Testis (tissue), 2 donors: ENCODE measurements at regions not wholly inside any gene's neighbourhood (a gene's known extent, or its start where the extent isn't known, plus 50 kb on each side); places are given as distances from the start of the nearest gene placed in this dataset.

ENCODE experiments used
- DNase-seq: peaks from one replicate; pipeline ENCODE4 v3.0.0-alpha.2; 2019
- H3K27ac ChIP-seq, 2 donors: fragments of 200-600 bp; sonication (generic); one replicate each; pipeline ENCODE4 v1.5.1; 2019
- H3K27me3 ChIP-seq: fragments of 200-600 bp; sonication (generic); one replicate; pipeline ENCODE4 v1.5.1; 2019
- H3K36me3 ChIP-seq: fragments of 200-600 bp; sonication (generic); one replicate; pipeline ENCODE4 v1.5.1; 2017; ENCODE audit warnings: low read depth; ENCODE audit errors: missing control alignments
- H3K4me1 ChIP-seq: fragments of 200-600 bp; sonication (generic); one replicate; pipeline ENCODE4 v1.5.1; 2019
- H3K4me3 ChIP-seq, 2 donors: fragments of 200-600 bp; sonication (generic); one replicate each; pipeline ENCODE4 v1.5.1; 2017 to 2019
- H3K9me3 ChIP-seq: fragments of 200-600 bp; sonication (generic); one replicate; pipeline ENCODE4 v1.5.1; 2017
- CTCF ChIP-seq, 3 experiments: fragments of 450-650 bp in 2 of 3; fragments of 200-600 bp in 1 of 3; sonication (generic) in 1 of 3; IDR thresholded peaks; one replicate each; pipeline ENCODE4 v1.5.1; 2016 to 2019; ENCODE audit warnings: antibody characterized with exemption in 3 of 3, mild to moderate bottlenecking in 2 of 3, moderate library complexity in 1 of 3
- POLR2A ChIP-seq: fragments of 450-650 bp; IDR thresholded peaks from one replicate; pipeline ENCODE4 v1.6.1; 2017; ENCODE audit warnings: antibody characterized with exemption, mild to moderate bottlenecking, moderate library complexity
- WGBS, 2 donors: methylation state at CpG; one replicate each; pipeline ENCODE4 v1.1.5; 2018; 5-methylcytosine and 5-hydroxymethylcytosine counted together
- intact Hi-C: fragments of 100-400 bp; cut with DNase I; formaldehyde crosslinking; loops from one replicate; pipeline ENCODE4 v1.15.1; 2023; ENCODE audit warnings: low total_unique reads

- Histone ChIP-seq H3K4me1 (peaks cover 41% of the 10 kb centered on the region), H3K4me3 (no peak overlapping the region), H3K9me3 (no peaks in the 10 kb centered on the region), H3K27me3 (no peaks in the 10 kb centered on the region), H3K36me3 (no peaks in the 10 kb centered on the region), H3K27ac (no peak overlapping the region)
- WGBS, 2 donors = 74 to 86% methylated on average over 3 of the region's 3 CpGs
- TF ChIP-seq POLR2A = no peak
- no peak for TF ChIP-seq CTCF (IDR thresholded peaks at IDR 0.05)
- intact Hi-C loops = no loop called here
- no peak for DNase-seq
Measured at GRCh38 chr2:42877511-42877910, 85.1 kb upstream of the HAAO start.

GRCh38 chr2:42876326-42876751 lies 84.0 kb upstream of the HAAO start:
- Histone ChIP-seq H3K4me1 (peaks cover 41% of the 10 kb centered on the region), H3K9me3 (no peaks in the 10 kb centered on the region), H3K27ac (no peak overlapping the region), H3K4me3 (no peak overlapping the region), H3K36me3 (no peaks in the 10 kb centered on the region), H3K27me3 (no peaks in the 10 kb centered on the region)
- WGBS, 2 donors = 40 to 56% methylated on average over 11 of the region's 11 CpGs
- no peak for TF ChIP-seq CTCF (IDR thresholded peaks at IDR 0.05)
- no peak for TF ChIP-seq POLR2A
- intact Hi-C loops = no loop called here
- peak; percentile 49 for DNase-seq

- no peak for DNase-seq
- H3K36me3 ChIP-seq = no peaks in the 10 kb centered on the region
- no peak overlapping the region for H3K27ac ChIP-seq
- peaks cover 39% of the 10 kb centered on the region for H3K4me1 ChIP-seq
- H3K27me3 ChIP-seq = no peaks in the 10 kb centered on the region
- no peak for TF ChIP-seq CTCF (IDR thresholded peaks at IDR 0.05)
- no peak for TF ChIP-seq POLR2A
- WGBS, 2 donors = 30 to 60% methylated on average over 1 to 3 of the region's 3 CpGs
- intact Hi-C loops = no loop called here
- H3K4me3 ChIP-seq = no peak overlapping the region
- H3K9me3 ChIP-seq = no peaks in the 10 kb centered on the region
Measured at GRCh38 chr2:42875880-42876279, 83.5 kb upstream of the HAAO start.

- H3K36me3 ChIP-seq = no peaks in the 10 kb centered on the region
- peak overlapping the region; percentile 52 to 71 for H3K27ac ChIP-seq
- H3K27me3 ChIP-seq = no peaks in the 10 kb centered on the region
- TF ChIP-seq POLR2A (no peak), CTCF (IDR thresholded peaks at IDR 0.05) (no peak)
- no peak overlapping the region for H3K4me3 ChIP-seq
- WGBS, 2 donors = 42 to 50% methylated on average over 16 to 20 of the region's 20 CpGs
- intact Hi-C loops = no loop called here
- H3K4me1 ChIP-seq = peaks cover 32% of the 10 kb centered on the region
- H3K9me3 ChIP-seq = no peaks in the 10 kb centered on the region
- DNase-seq = peak; percentile 62
Measured at GRCh38 chr2:42874949-42875801, 82.8 kb upstream of the HAAO start.

- intact Hi-C loops = no loop called here
- Histone ChIP-seq H3K4me1 (peaks cover 23% of the 10 kb centered on the region), H3K36me3 (no peaks in the 10 kb centered on the region), H3K27ac (peak overlapping the region in 1 of 2 donors; percentile 39), H3K27me3 (no peaks in the 10 kb centered on the region), H3K9me3 (no peaks in the 10 kb centered on the region), H3K4me3 (no peak overlapping the region)
- no peak for TF ChIP-seq POLR2A
- TF ChIP-seq CTCF (IDR thresholded peaks at IDR 0.05) = no peak
- WGBS, 2 donors = 52 to 61% methylated on average over 3 of the region's 3 CpGs
- no peak for DNase-seq
Measured at GRCh38 chr2:42872721-42873120, 80.3 kb upstream of the HAAO start.
